Stimulated activated CD4-positive, alpha-beta T cell treated with anti-CD3 and anti-CD28 coated beads, Interleukin-15, amount 100 ng/mL, for 1 hour (primary cell): ENCODE measurements at regions not wholly inside any gene's neighbourhood (a gene's known extent, or its start where the extent isn't known, plus 50 kb on each side); places are given as distances from the start of the nearest gene placed in this dataset.
"Not testable (repeated sequence)": the region's sequence is repeated elsewhere in the genome, so short reads cannot be mapped to it uniquely, and the experiment has no call there.

Source experiments
- DNase-seq, 2 donors: peaks; one replicate each; pipeline ENCODE4 v3.0.0-alpha.2; 2020; ENCODE audit warnings: low read depth in 1 of 2, low spot score in 1 of 2

GRCh38 chr21:28215214-28215954 lies 777.3 kb downstream of the LTN1 start:
- no peak for DNase-seq

- no peak for DNase-seq
Measured at GRCh38 chr21:28214786-28215185, 777.9 kb downstream of the LTN1 start.

GRCh38 chr21:28213261-28213660 lies 779.4 kb downstream of the LTN1 start:
- no peak for DNase-seq

GRCh38 chr21:28212061-28212460 lies 780.6 kb downstream of the LTN1 start:
- no peak for DNase-seq

- DNase-seq, result no peak
Measured at GRCh38 chr21:28207436-28208173, 785.1 kb downstream of the LTN1 start.

GRCh38 chr21:28200726-28201125 lies 792.0 kb downstream of the LTN1 start:
- DNase-seq, result no peak

- DNase-seq, result no peak
Measured at GRCh38 chr21:28196981-28197380, 795.7 kb downstream of the LTN1 start.

GRCh38 chr21:28193189-28193588 lies 799.5 kb downstream of the LTN1 start:
- DNase-seq, result no peak

- no peak for DNase-seq
Measured at GRCh38 chr21:28186604-28187003, 806.1 kb downstream of the LTN1 start.

GRCh38 chr21:28181730-28182129 lies 810.9 kb downstream of the LTN1 start:
- no peak for DNase-seq

- DNase-seq, result no peak
Measured at GRCh38 chr21:28179136-28179535, 813.5 kb downstream of the LTN1 start.

- no peak for DNase-seq
Measured at GRCh38 chr21:28177124-28177523, 815.6 kb downstream of the LTN1 start.

GRCh38 chr21:28174701-28175100 lies 818.0 kb downstream of the LTN1 start:
- DNase-seq, result no peak

GRCh38 chr21:28174006-28174405 lies 818.7 kb downstream of the LTN1 start:
- no peak for DNase-seq

GRCh38 chr21:28172376-28172775 lies 820.3 kb downstream of the LTN1 start:
- no peak for DNase-seq

GRCh38 chr21:28167366-28167765 lies 825.3 kb downstream of the LTN1 start:
- DNase-seq, result no peak

GRCh38 chr21:28164519-28164918 lies 828.2 kb downstream of the LTN1 start:
- not testable (repeated sequence) for DNase-seq

- DNase-seq, result not testable (repeated sequence)
Measured at GRCh38 chr21:28162052-28162451, 830.6 kb downstream of the LTN1 start.

GRCh38 chr21:28160378-28160777 lies 832.3 kb downstream of the LTN1 start:
- DNase-seq, result no peak

- DNase-seq, result no peak
Measured at GRCh38 chr21:28159396-28159795, 833.3 kb downstream of the LTN1 start.

- DNase-seq, result no peak
Measured at GRCh38 chr21:28156590-28156989, 836.1 kb downstream of the LTN1 start.

- DNase-seq, result no peak
Measured at GRCh38 chr21:28154121-28154520, 838.6 kb downstream of the LTN1 start.

- no peak for DNase-seq
Measured at GRCh38 chr21:28152732-28153131, 839.9 kb downstream of the LTN1 start.
